NCI-H2029 treated with DMSO at 0.1 percent for 48 hours (cell line): ENCODE measurements at regions not wholly inside any gene's neighbourhood (a gene's known extent, or its start where the extent isn't known, plus 50 kb on each side); places are given as distances from the start of the nearest gene placed in this dataset.
A peak's percentile ranks its signal among the peaks of the same experiment; 100 is the strongest.

Experiments
- DNase-seq: peaks from one replicate; lab custom pipeline; 2025; lab: John Stamatoyannopoulos, UW

- no peak for DNase-seq
These were observed 59.0 kb downstream of the ING2 start for GRCh38 chr4:183563874-183564273.

GRCh38 chr4:183571350-183571941, 66.6 kb downstream of the ING2 start:
- peak; percentile 71 for DNase-seq

GRCh38 chr4:183576701-183577404, 72.0 kb downstream of the ING2 start:
- DNase-seq = no peak

- DNase-seq = no peak
These were observed 75.5 kb downstream of the ING2 start for GRCh38 chr4:183580370-183580769.

- no peak for DNase-seq
These were observed 76.0 kb downstream of the ING2 start for GRCh38 chr4:183580849-183581248.

- no peak for DNase-seq
These were observed 72.2 kb downstream of the RWDD4 start for GRCh38 chr4:183586824-183587223.

- DNase-seq = no peak
These were observed 70.8 kb downstream of the RWDD4 start for GRCh38 chr4:183588169-183588675.

- DNase-seq = no peak
These were observed 70.3 kb downstream of the RWDD4 start for GRCh38 chr4:183588691-183589090.

GRCh38 chr4:183589461-183590099, 69.4 kb downstream of the RWDD4 start:
- DNase-seq = no peak
